ENCODE measurements at regions not wholly inside any gene's neighbourhood (a gene's known extent, or its start where the extent isn't known, plus 50 kb on each side); places are given as distances from the start of the nearest gene placed in this dataset.
"Not testable (repeated sequence)": the region's sequence is repeated elsewhere in the genome, so short reads cannot be mapped to it uniquely, and the experiment has no call there.

GRCh38 chr4:3911252-3911856 is 145.2 kb downstream of the ADRA2C start:
- ATAC-seq: no peak
- no peak for TF ChIP-seq ZFP3 (CRISPR knock-in tag; IDR thresholded peaks at IDR 0.05)
- no peak for TF ChIP-seq PPARA (CRISPR knock-in tag; IDR thresholded peaks at IDR 0.05; ENCODE audit: borderline replicate concordance)
- no peak for TF ChIP-seq ESRRG (CRISPR knock-in tag; IDR thresholded peaks at IDR 0.05)
- TF ChIP-seq ARNTL (CRISPR knock-in tag; IDR thresholded peaks at IDR 0.05; ENCODE audit: borderline replicate concordance, low read depth): no peak
- TF ChIP-seq OSR1 (CRISPR knock-in tag; IDR thresholded peaks at IDR 0.05): no peak
- no peak for TF ChIP-seq BACH2 (CRISPR knock-in tag; IDR thresholded peaks at IDR 0.05; ENCODE audit: borderline replicate concordance)
- no peak for TF ChIP-seq ZC3H10 (CRISPR knock-in tag; IDR thresholded peaks at IDR 0.05)
- no peak for TF ChIP-seq ZFP30 (CRISPR knock-in tag; IDR thresholded peaks at IDR 0.05)
- no peak for TF ChIP-seq RARB (CRISPR knock-in tag; IDR thresholded peaks at IDR 0.05)
- TF ChIP-seq TSHZ2 (CRISPR knock-in tag; IDR thresholded peaks at IDR 0.05): no peak
- no peak for TF ChIP-seq ZNF8 (CRISPR knock-in tag; IDR thresholded peaks at IDR 0.05)
- TF ChIP-seq ZNF70 (CRISPR knock-in tag; IDR thresholded peaks at IDR 0.05): no peak
- no peak for TF ChIP-seq TCF4 (CRISPR knock-in tag; IDR thresholded peaks at IDR 0.05; ENCODE audit: borderline replicate concordance)
- no peak for TF ChIP-seq SNAI2 (CRISPR knock-in tag; IDR thresholded peaks at IDR 0.05)
- no peak for TF ChIP-seq CREB5 (CRISPR knock-in tag; IDR thresholded peaks at IDR 0.05; ENCODE audit: low read depth)

GRCh38 chr4:3914511-3914910 is 148.3 kb downstream of the ADRA2C start:
- ATAC-seq: not testable (repeated sequence)

GRCh38 chr4:3919509-3919908 is 153.3 kb downstream of the ADRA2C start:
- not testable (repeated sequence) for ATAC-seq

- ATAC-seq: not testable (repeated sequence)
Observed at GRCh38 chr4:3921902-3922301, 155.7 kb downstream of the ADRA2C start.

- not testable (repeated sequence) for ATAC-seq
Observed at GRCh38 chr4:3925841-3926240, 159.7 kb downstream of the ADRA2C start.

GRCh38 chr4:3926271-3926670 is 160.1 kb downstream of the ADRA2C start:
- ATAC-seq: not testable (repeated sequence)

- not testable (repeated sequence) for ATAC-seq
Observed at GRCh38 chr4:3926969-3927755, 161.0 kb downstream of the ADRA2C start.

- ATAC-seq: not testable (repeated sequence)
Observed at GRCh38 chr4:3929431-3929830, 163.2 kb downstream of the ADRA2C start.

GRCh38 chr4:3932734-3933133 is 166.5 kb downstream of the ADRA2C start:
- ATAC-seq: not testable (repeated sequence)

GRCh38 chr4:3935406-3935805 is 169.2 kb downstream of the ADRA2C start:
- ATAC-seq: not testable (repeated sequence)
